ENCODE measurements at regions not wholly inside any gene's neighbourhood (a gene's known extent, or its start where the extent isn't known, plus 50 kb on each side); places are given as distances from the start of the nearest gene placed in this dataset.

DNA sequence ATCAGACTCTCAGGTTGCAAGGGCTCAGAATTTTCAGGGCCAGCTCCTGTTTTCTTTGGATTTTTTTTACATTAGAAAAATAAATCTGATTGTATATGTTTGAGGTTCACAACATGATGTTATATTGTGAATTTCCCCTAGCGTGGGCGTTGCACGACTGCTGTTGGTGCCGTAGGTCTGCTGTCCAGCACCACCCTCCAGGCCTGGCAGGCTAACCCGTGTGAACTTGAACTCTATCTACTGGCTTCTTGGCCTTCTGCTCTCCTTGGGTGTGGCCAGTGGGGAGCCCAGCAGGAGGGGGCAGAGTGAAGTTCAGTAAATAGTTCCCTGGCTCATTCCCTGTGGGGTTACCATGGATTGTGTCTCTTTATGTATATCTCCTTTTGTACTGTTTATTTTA lies 80.5 kb upstream of the RORA start:
- dilution Hi-C loops (cut with MboI; ENCODE audit: extremely low pct_ligation_motif_present, low sequenced_read_pairs), result no loop called here
- H3K9me1 ChIP-seq (ENCODE audit: control insufficient read depth, extremely low read depth, insufficient read depth, low read length), result no peaks in the 10 kb centered on the region

GRCh38 chr15:61309031-61309511 lies 80.0 kb upstream of the RORA start:
- Histone ChIP-seq H3K4me3 (ENCODE audit: control insufficient read depth in 2 of 3, extremely low read depth in 1 of 3, insufficient read depth in 2 of 3, low read depth in 1 of 3, low read length in 3 of 3) (no peak overlapping the region), H3K79me2 (ENCODE audit: control insufficient read depth, insufficient read depth, low read length) (no peaks in the 10 kb centered on the region), H3K4me2 (ENCODE audit: control insufficient read depth, extremely low read depth, insufficient read depth, low read depth, low read length) (no peak overlapping the region), H4K20me1 (ENCODE audit: control insufficient read depth, extremely low read depth, insufficient read depth, low read length) (no peaks in the 10 kb centered on the region), H3K4me1 (ENCODE audit: control insufficient read depth, extremely low read depth, insufficient read depth, low read length) (no peaks in the 10 kb centered on the region), H3K9me3 (ENCODE audit: control insufficient read depth, low read depth, low read length) (no peaks in the 10 kb centered on the region), H3K27me3 (ENCODE audit: control insufficient read depth, extremely low read depth, insufficient read depth, low read length) (no peaks in the 10 kb centered on the region), H3K36me3 (ENCODE audit: control insufficient read depth in 2 of 2, extremely low read depth in 1 of 2, insufficient read depth in 2 of 2, low read length in 2 of 2) (no peaks in the 10 kb centered on the region), H3K27ac (ENCODE audit: control insufficient read depth, insufficient read depth, low read length) (no peak overlapping the region), H3K9me1 (ENCODE audit: control insufficient read depth, extremely low read depth, insufficient read depth, low read length) (no peaks in the 10 kb centered on the region), H2AFZ (ENCODE audit: control insufficient read depth, low read length) (no peak overlapping the region), H3K9ac (ENCODE audit: control insufficient read depth, extremely low read depth, insufficient read depth, low read length) (no peak overlapping the region)
- DNase-seq (ENCODE audit: low read depth, low spot score) (no peak), FAIRE-seq (no peak)
- TF ChIP-seq, protein P1, sequence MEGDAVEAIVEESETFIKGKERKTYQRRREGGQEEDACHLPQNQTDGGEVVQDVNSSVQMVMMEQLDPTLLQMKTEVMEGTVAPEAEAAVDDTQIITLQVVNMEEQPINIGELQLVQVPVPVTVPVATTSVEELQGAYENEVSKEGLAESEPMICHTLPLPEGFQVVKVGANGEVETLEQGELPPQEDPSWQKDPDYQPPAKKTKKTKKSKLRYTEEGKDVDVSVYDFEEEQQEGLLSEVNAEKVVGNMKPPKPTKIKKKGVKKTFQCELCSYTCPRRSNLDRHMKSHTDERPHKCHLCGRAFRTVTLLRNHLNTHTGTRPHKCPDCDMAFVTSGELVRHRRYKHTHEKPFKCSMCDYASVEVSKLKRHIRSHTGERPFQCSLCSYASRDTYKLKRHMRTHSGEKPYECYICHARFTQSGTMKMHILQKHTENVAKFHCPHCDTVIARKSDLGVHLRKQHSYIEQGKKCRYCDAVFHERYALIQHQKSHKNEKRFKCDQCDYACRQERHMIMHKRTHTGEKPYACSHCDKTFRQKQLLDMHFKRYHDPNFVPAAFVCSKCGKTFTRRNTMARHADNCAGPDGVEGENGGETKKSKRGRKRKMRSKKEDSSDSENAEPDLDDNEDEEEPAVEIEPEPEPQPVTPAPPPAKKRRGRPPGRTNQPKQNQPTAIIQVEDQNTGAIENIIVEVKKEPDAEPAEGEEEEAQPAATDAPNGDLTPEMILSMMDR (optimal IDR thresholded peaks at IDR 0.05 in 1 of 3, IDR thresholded peaks at IDR 0.05 in 1 of 3, conservative IDR thresholded peaks at IDR 0.05 in 1 of 3; ENCODE audit: extremely low read depth in 1 of 3, insufficient read depth in 2 of 3, low read length in 3 of 3), result no peak
- TF ChIP-seq EZH2 (IDR thresholded peaks at IDR 0.05; ENCODE audit: low read length), result no peak
- dilution Hi-C loops (cut with MboI; ENCODE audit: extremely low pct_ligation_motif_present, low sequenced_read_pairs), result no loop called here

More for the DNA sequence above, 80.5 kb upstream of the RORA start:
- H3K9me3 ChIP-seq (ENCODE audit: control insufficient read depth, low read depth, low read length), result no peaks in the 10 kb centered on the region
- no peaks in the 10 kb centered on the region for H3K36me3 ChIP-seq (ENCODE audit: control insufficient read depth in 2 of 2, extremely low read depth in 1 of 2, insufficient read depth in 2 of 2, low read length in 2 of 2)
- H3K27ac ChIP-seq (ENCODE audit: control insufficient read depth, insufficient read depth, low read length), result no peak overlapping the region
- no peak overlapping the region for H3K4me2 ChIP-seq (ENCODE audit: control insufficient read depth, extremely low read depth, insufficient read depth, low read depth, low read length)
- FAIRE-seq (no peak), DNase-seq (ENCODE audit: low read depth, low spot score) (no peak)
- H3K27me3 ChIP-seq (ENCODE audit: control insufficient read depth, extremely low read depth, insufficient read depth, low read length), result no peaks in the 10 kb centered on the region
- H4K20me1 ChIP-seq (ENCODE audit: control insufficient read depth, extremely low read depth, insufficient read depth, low read length), result no peaks in the 10 kb centered on the region
- H3K9ac ChIP-seq (ENCODE audit: control insufficient read depth, extremely low read depth, insufficient read depth, low read length), result no peak overlapping the region
- H3K4me3 ChIP-seq (ENCODE audit: control insufficient read depth in 2 of 3, extremely low read depth in 1 of 3, insufficient read depth in 2 of 3, low read depth in 1 of 3, low read length in 3 of 3), result no peak overlapping the region
- no peak overlapping the region for H2AFZ ChIP-seq (ENCODE audit: control insufficient read depth, low read length)
- no peaks in the 10 kb centered on the region for H3K4me1 ChIP-seq (ENCODE audit: control insufficient read depth, extremely low read depth, insufficient read depth, low read length)
- no peak for TF ChIP-seq EZH2 (IDR thresholded peaks at IDR 0.05; ENCODE audit: low read length)
- TF ChIP-seq, protein P1 (optimal IDR thresholded peaks at IDR 0.05 in 1 of 3, IDR thresholded peaks at IDR 0.05 in 1 of 3, conservative IDR thresholded peaks at IDR 0.05 in 1 of 3; ENCODE audit: extremely low read depth in 1 of 3, insufficient read depth in 2 of 3, low read length in 3 of 3), result no peak
- no peaks in the 10 kb centered on the region for H3K79me2 ChIP-seq (ENCODE audit: control insufficient read depth, insufficient read depth, low read length)

Data from keratinocyte (primary cell).